SKM-1 (cell line): ENCODE measurements at regions not wholly inside any gene's neighbourhood (a gene's known extent, or its start where the extent isn't known, plus 50 kb on each side); places are given as distances from the start of the nearest gene placed in this dataset.
"Not testable (repeated sequence)": the region's sequence is repeated elsewhere in the genome, so short reads cannot be mapped to it uniquely, and the experiment has no call there.

ENCODE experiments used
- DNase-seq: peaks from one replicate; lab custom pipeline; 2025; ENCODE audit not compliant: unreplicated experiment; lab: John Stamatoyannopoulos, UW

- DNase-seq, result no peak
These were observed 291.4 kb downstream of the JRKL start for GRCh38 chr11:96681019-96681716.

- DNase-seq, result no peak
These were observed 304.5 kb downstream of the JRKL start for GRCh38 chr11:96694338-96694737.

DNA sequence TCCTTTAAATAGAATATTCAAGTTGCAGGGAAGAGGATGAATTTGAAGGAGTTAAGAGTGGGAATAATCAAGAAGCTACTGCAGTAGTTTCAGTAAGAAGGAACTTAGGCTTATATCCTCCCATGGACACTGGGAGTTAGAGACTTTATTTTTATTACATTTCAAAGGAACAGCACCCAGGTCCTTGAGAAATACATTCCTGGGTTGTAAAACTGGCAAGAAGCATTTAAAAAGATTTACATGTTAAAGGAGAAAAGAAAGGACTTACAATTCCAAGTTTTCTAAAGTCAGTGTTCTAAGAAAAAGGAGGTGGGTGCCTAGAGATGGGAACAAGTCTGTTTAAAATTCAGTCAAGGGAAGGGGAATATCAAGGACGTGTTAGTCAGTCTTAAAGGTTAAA lies 306.9 kb downstream of the JRKL start:
- DNase-seq, result no peak

DNA sequence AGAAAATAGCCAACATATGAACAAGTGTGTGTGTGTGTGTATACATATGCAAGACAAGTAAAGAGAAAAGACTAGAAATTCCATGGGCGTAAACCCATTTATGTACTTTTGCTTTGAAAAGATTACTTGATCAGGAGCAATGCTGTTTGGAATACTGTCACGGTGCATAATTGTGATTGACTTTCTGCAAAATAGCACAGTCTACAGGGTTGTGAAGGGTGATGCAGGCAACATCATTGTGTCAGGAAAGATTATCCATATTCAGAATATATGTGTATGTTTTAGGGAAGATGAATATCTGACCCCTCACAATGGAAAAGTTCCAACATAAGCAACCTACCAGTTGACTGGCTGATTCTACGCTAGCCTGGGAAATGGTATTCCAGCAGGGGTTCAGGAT lies 307.7 kb downstream of the JRKL start:
- no peak for DNase-seq

DNA sequence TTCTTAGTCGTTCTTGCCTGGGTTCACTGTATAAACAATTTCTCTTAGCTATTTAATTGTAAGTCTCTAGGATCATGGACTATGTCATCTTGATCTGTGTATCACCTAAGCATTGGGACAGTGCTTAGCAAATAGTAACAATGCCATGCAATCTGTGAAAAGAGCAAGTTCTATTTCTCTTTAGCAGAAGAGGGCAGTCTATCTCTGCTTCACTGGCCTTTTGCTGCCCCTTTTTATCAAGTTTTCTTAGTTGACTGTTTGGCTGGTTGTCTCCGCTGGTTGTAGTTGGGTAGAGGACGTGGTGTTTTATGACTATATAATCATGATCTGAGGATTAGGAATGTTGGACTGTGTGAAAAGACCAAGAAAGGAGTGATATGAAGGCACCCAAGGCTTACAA lies 315.0 kb downstream of the JRKL start:
- no peak for DNase-seq

GRCh38 chr11:96706761-96707160 lies 316.9 kb downstream of the JRKL start:
- DNase-seq, result no peak

- no peak for DNase-seq
These were observed 317.5 kb downstream of the JRKL start for GRCh38 chr11:96707273-96707672.

DNA sequence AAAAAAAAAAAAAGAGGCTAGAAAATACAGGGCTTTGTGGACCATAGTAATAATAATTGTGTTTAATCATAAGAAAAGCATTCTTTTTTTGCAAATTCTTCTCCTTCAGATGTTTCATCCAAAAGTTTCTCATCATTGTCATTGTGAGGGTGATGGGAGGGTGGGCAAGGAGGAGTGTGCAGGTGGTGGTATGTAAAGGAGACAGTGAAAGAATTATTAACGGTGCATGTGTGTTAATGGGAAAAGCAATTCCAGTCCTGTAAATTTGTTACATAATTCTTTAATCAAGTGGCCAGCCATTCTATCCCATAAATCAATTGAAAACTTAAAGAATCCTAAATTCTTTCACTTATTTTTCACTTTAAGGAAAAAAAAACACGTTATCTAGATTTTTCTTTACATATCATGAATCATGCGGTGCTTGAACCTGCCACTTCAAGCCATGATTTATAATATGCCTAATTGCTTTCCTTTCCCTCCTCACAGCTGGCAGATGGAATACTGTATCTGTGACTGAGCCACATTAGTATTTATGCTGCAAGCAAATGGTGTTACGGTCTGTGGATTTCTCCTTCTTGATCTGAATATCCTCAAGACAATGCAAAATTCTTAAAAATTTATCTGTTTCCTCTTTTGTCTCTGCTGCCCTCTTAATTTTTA lies 318.5 kb downstream of the JRKL start:
- DNase-seq, result no peak

DNA sequence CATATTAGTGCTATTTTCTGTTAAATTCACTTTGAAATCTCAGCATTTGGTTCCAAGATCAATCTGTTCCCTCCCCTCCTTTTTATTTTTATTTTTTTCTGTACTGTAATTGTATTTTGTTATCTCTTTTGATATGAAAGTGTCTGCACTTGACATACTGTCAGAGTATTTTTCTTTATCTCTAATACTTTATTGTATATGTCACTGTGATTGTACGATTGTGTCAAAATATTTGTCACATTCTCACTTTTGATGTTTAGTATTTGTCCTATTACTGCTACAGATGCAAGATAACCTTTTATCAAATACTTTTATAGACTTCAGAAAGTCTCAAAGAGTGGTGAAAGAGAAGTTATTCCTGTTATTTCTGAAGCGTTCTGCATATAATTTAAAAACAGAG lies 323.5 kb downstream of the JRKL start:
- DNase-seq, result no peak

GRCh38 chr11:96714689-96715088 lies 324.9 kb downstream of the JRKL start:
- no peak for DNase-seq

DNA sequence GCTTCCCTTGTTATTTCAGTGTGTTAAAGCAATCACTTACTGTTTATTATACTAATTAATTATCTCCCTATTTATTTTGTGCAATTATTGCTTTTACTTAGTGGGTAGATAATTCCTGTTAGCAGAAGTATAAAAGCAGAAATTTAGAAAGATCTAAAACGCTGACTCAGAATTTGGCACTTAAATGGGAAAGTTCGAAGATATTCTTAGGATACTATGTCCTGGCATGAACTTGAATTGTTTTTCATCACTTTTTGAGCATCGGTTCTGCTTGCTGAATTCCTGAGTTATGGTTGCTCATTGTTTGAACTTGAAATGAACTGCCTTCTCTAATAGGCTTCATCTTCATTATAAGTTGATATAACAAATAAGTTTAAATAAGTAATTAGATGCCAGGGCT lies 325.4 kb downstream of the JRKL start:
- no peak for DNase-seq

GRCh38 chr11:96736601-96737000 lies 346.8 kb downstream of the JRKL start:
- DNase-seq, result no peak

GRCh38 chr11:96738311-96738710 lies 348.5 kb downstream of the JRKL start:
- DNase-seq, result no peak

- no peak for DNase-seq
These were observed 351.3 kb downstream of the JRKL start for GRCh38 chr11:96741068-96741467.

DNA sequence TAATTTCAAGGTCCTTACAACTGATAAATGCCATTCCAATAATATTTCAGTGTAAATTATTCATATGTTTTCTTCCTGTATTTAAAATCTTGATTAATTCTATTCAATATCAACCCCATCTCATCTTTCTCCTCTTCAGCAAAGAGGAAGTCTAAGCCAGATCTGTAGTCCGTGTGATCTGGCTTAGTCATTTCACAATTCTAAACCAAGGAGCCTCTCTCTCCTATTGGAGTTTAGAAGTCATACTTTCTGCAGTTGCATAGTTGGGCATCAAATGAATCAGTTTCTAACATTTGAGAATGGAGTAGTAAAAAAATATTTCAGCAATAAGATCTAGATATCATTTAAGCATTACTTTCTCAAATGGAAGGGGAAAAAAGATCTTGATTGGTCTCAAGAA lies 354.9 kb downstream of the JRKL start:
- DNase-seq, result no peak

DNA sequence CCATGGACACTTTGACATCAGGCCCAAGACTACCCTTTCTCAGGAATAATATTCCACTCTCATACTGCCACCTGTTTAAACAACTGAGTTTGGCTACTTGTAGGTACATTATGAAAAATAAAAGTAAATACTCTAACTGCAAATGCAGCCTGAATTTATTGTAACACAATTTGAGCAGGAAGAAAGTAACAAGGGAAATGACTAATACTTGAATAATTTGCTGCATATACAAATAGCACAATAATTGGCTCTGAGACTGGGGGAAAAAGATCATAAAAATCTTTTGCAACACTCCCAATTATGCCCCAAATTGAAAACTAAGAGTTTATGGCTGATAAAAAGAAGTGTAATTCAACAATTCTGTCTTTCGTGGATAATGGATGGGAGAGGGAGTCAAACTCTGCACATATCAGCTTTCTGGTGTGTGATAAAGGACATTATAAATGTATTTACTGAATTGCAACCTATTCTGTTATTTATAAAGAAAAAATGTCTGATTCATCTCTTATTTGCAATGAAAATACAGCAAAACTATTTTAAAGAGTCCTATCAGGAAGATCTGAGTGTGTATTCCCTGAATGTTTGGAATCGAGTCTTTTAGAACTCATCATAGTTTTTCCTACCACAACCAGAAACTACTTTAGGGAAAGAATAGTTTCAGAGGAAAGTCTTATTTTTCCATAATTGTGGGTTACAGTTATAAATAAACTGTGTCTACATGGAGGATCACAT lies 359.0 kb downstream of the JRKL start:
- no peak for DNase-seq

DNA sequence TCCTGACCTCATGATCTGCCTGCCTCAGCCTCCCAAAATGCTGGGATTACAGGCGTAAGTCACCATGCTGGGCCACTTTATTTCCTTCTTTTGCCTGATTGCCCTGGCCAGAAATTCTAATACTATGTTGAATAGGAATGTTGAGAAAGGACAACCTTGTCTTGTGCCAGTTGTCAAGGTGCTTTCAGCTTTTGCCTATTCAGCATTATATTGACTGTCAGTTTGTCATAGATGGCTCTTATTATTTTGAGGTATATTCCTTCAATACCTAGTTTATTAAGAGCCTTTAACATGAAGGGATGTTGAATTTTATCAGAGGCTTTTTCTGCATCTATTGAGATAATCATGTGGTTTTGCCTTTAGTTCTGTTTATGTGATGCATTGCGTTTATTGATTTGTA lies 362.0 kb downstream of the JRKL start:
- DNase-seq, result not testable (repeated sequence)

- DNase-seq, result no peak
These were observed 362.4 kb downstream of the JRKL start for GRCh38 chr11:96752221-96752620.

- DNase-seq, result no peak
These were observed 364.2 kb downstream of the JRKL start for GRCh38 chr11:96753997-96754396.

GRCh38 chr11:96755209-96755608 lies 365.4 kb downstream of the JRKL start:
- no peak for DNase-seq

DNA sequence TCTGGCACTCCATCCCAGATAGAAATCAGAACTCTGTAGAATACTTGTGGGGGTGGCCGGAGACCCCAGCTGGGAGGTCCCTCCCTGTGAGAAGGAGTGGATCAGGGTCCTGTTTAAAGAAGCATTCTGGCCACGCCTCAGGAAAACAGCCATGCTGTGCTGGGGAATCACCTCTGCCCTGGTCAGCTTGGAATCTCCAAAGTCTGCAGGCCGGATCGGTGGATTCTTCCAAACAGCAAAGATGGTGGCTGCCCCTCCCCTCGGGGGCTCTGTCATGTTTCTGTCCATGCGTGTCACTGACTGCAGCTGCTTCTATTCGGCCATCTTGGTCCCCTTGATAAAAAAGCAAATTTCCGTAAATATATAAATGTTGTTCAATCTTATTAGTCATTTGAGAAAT lies 365.9 kb downstream of the JRKL start:
- DNase-seq, result no peak

GRCh38 chr11:96758957-96759356 lies 369.1 kb downstream of the JRKL start:
- no peak for DNase-seq
